ENCODE measurements at regions not wholly inside any gene's neighbourhood (a gene's known extent, or its start where the extent isn't known, plus 50 kb on each side); places are given as distances from the start of the nearest gene placed in this dataset.
"Not testable (repeated sequence)": the region's sequence is repeated elsewhere in the genome, so short reads cannot be mapped to it uniquely, and the experiment has no call there.

DNA sequence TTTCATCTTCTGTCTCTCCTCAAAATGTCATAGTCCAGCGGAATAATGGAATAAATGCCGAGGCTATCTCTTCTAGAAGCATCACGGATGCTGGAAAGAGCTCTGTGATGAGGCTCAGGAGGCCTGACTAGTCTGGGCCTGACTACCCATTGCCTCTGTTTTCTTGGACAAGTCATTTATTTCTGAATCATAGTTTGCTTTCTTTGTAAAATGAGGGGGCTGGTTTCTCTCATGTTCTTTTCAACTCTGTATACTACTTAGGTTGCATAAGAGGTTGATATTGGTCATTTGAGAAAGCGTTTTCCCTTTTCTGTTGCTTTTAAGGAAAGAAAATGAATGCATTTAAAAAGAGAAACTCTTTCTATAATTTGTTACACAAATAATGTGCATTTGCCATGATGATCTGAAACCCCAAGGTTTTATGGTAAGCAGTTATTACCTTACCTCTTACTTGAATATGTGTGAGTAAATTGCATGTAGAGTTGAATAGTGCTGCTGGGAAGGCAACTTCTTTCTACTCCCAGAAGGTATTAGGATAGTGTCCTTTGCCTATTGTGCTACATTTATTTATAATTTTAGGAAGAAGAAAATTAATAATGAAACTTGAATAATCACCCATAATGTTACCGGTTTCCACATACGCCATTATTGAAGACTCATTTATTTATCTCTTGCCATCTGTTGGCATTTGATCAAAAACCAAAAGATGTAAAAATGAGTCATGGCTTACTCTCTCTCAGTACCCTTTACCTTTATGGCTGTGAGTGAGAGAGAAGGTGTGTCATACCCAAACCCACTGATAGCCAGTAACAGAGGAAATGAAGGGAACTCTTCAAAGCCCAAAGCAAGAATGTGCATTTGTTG is 179.1 kb downstream of the FASLG start:
- TF ChIP-seq, protein P1, sequence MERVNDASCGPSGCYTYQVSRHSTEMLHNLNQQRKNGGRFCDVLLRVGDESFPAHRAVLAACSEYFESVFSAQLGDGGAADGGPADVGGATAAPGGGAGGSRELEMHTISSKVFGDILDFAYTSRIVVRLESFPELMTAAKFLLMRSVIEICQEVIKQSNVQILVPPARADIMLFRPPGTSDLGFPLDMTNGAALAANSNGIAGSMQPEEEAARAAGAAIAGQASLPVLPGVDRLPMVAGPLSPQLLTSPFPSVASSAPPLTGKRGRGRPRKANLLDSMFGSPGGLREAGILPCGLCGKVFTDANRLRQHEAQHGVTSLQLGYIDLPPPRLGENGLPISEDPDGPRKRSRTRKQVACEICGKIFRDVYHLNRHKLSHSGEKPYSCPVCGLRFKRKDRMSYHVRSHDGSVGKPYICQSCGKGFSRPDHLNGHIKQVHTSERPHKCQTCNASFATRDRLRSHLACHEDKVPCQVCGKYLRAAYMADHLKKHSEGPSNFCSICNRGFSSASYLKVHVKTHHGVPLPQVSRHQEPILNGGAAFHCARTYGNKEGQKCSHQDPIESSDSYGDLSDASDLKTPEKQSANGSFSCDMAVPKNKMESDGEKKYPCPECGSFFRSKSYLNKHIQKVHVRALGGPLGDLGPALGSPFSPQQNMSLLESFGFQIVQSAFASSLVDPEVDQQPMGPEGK (CRISPR knock-in tag; IDR thresholded peaks at IDR 0.05; ENCODE audit: borderline replicate concordance) = no peak
- TF ChIP-seq CSDC2 (CRISPR knock-in tag; IDR thresholded peaks at IDR 0.05) (no peak), RARB (CRISPR knock-in tag; IDR thresholded peaks at IDR 0.05) (no peak), TOX (CRISPR knock-in tag; IDR thresholded peaks at IDR 0.05; ENCODE audit: borderline replicate concordance) (no peak), ZFP3 (CRISPR knock-in tag; IDR thresholded peaks at IDR 0.05) (no peak), ZNF8 (CRISPR knock-in tag; IDR thresholded peaks at IDR 0.05) (no peak), ESRRG (CRISPR knock-in tag; IDR thresholded peaks at IDR 0.05) (no peak), ARNTL (CRISPR knock-in tag; IDR thresholded peaks at IDR 0.05; ENCODE audit: borderline replicate concordance, low read depth) (no peak), BACH2 (CRISPR knock-in tag; IDR thresholded peaks at IDR 0.05; ENCODE audit: borderline replicate concordance) (no peak), ZNF70 (CRISPR knock-in tag; IDR thresholded peaks at IDR 0.05) (no peak), PPARA (CRISPR knock-in tag; IDR thresholded peaks at IDR 0.05; ENCODE audit: borderline replicate concordance) (no peak), OSR1 (CRISPR knock-in tag; IDR thresholded peaks at IDR 0.05) (no peak), ISL1 (CRISPR knock-in tag; IDR thresholded peaks at IDR 0.05) (no peak), SNAI2 (CRISPR knock-in tag; IDR thresholded peaks at IDR 0.05) (no peak), ZNF565 (CRISPR knock-in tag; conservative IDR thresholded peaks at IDR 0.05; ENCODE audit: low read depth) (no peak), GLIS3 (CRISPR knock-in tag; IDR thresholded peaks at IDR 0.05) (no peak), ZC3H10 (CRISPR knock-in tag; IDR thresholded peaks at IDR 0.05) (no peak)
- TF ChIP-seq, protein P2, sequence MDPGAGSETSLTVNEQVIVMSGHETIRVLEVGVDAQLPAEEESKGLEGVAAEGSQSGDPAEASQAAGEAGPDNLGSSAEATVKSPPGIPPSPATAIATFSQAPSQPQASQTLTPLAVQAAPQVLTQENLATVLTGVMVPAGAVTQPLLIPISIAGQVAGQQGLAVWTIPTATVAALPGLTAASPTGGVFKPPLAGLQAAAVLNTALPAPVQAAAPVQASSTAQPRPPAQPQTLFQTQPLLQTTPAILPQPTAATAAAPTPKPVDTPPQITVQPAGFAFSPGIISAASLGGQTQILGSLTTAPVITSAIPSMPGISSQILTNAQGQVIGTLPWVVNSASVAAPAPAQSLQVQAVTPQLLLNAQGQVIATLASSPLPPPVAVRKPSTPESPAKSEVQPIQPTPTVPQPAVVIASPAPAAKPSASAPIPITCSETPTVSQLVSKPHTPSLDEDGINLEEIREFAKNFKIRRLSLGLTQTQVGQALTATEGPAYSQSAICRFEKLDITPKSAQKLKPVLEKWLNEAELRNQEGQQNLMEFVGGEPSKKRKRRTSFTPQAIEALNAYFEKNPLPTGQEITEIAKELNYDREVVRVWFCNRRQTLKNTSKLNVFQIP (CRISPR knock-in tag; IDR thresholded peaks at IDR 0.05; ENCODE audit: borderline replicate concordance, low read depth) = no peak
- TF ChIP-seq, protein P3, sequence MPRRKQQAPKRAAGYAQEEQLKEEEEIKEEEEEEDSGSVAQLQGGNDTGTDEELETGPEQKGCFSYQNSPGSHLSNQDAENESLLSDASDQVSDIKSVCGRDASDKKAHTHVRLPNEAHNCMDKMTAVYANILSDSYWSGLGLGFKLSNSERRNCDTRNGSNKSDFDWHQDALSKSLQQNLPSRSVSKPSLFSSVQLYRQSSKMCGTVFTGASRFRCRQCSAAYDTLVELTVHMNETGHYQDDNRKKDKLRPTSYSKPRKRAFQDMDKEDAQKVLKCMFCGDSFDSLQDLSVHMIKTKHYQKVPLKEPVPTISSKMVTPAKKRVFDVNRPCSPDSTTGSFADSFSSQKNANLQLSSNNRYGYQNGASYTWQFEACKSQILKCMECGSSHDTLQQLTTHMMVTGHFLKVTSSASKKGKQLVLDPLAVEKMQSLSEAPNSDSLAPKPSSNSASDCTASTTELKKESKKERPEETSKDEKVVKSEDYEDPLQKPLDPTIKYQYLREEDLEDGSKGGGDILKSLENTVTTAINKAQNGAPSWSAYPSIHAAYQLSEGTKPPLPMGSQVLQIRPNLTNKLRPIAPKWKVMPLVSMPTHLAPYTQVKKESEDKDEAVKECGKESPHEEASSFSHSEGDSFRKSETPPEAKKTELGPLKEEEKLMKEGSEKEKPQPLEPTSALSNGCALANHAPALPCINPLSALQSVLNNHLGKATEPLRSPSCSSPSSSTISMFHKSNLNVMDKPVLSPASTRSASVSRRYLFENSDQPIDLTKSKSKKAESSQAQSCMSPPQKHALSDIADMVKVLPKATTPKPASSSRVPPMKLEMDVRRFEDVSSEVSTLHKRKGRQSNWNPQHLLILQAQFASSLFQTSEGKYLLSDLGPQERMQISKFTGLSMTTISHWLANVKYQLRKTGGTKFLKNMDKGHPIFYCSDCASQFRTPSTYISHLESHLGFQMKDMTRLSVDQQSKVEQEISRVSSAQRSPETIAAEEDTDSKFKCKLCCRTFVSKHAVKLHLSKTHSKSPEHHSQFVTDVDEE (CRISPR knock-in tag; IDR thresholded peaks at IDR 0.05) = no peak
- TF ChIP-seq, protein P4, sequence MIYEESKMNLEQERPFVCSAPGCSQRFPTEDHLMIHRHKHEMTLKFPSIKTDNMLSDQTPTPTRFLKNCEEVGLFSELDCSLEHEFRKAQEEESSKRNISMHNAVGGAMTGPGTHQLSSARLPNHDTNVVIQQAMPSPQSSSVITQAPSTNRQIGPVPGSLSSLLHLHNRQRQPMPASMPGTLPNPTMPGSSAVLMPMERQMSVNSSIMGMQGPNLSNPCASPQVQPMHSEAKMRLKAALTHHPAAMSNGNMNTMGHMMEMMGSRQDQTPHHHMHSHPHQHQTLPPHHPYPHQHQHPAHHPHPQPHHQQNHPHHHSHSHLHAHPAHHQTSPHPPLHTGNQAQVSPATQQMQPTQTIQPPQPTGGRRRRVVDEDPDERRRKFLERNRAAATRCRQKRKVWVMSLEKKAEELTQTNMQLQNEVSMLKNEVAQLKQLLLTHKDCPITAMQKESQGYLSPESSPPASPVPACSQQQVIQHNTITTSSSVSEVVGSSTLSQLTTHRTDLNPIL (CRISPR knock-in tag; IDR thresholded peaks at IDR 0.05; ENCODE audit: low read depth) = no peak
- peak; percentile 29 for ATAC-seq

DNA sequence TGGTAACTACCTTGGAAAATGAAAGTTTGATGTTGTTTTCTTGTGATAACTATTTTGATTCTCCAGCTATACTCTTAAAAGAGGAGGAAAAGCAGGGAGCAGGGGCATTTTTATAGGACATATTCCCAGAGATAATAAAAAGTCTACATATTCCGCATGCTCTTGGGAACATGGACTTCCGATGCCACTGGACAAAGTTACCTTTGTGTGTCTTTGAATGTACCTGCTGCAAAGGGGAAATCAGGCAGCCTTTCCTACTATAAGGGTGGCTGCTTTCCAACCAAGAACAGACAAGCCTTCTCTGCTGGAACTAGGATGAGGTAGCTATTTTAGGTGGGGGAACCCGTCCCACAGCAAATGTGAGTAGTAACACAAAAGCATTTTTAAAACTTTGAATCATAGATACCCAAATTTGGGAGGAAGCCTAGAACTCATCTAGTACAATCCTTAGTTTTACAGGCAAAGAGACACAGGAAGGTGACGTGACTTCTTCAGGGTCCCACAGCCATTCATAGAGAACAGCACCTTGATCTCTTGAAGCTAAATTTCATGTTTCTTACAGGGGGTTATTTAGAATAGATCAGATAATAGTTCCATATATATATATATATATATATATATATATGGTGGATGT is 179.9 kb downstream of the FASLG start:
- TF ChIP-seq SNAI2 (CRISPR knock-in tag; IDR thresholded peaks at IDR 0.05) = no peak
- no peak for TF ChIP-seq ARNTL (CRISPR knock-in tag; IDR thresholded peaks at IDR 0.05; ENCODE audit: borderline replicate concordance, low read depth)
- no peak for TF ChIP-seq ZFP3 (CRISPR knock-in tag; IDR thresholded peaks at IDR 0.05)
- no peak for TF ChIP-seq RARB (CRISPR knock-in tag; IDR thresholded peaks at IDR 0.05)
- no peak for TF ChIP-seq ZFP30 (CRISPR knock-in tag; IDR thresholded peaks at IDR 0.05)
- no peak for TF ChIP-seq ISL1 (CRISPR knock-in tag; IDR thresholded peaks at IDR 0.05)
- TF ChIP-seq, protein P3 (CRISPR knock-in tag; IDR thresholded peaks at IDR 0.05) = no peak
- TF ChIP-seq PPARA (CRISPR knock-in tag; IDR thresholded peaks at IDR 0.05; ENCODE audit: borderline replicate concordance) = no peak
- no peak for TF ChIP-seq ESRRG (CRISPR knock-in tag; IDR thresholded peaks at IDR 0.05)
- no peak for ATAC-seq

DNA sequence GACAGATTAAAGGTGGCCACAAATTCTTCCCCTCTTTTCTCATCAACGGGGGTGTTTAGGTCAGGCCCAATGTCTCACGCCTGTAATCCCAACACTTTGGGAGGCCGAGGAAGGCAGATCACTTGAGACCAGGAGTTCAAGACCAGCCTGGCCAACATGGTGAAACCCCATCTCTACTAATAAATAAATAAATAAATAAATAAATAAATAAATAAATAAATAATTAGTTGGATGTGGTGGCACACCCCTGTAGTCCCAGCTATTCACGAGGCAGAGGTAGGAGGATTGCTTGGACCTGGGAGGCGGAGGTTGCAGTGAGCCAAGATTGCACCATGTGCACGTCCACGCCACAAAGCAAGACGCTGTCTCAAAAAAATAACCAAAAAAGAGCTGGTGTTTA is 180.7 kb downstream of the FASLG start:
- not testable (repeated sequence) for ATAC-seq
